Fibroblast of upper back skin (primary cell): ENCODE measurements at regions not wholly inside any gene's neighbourhood (a gene's known extent, or its start where the extent isn't known, plus 50 kb on each side); places are given as distances from the start of the nearest gene placed in this dataset.
"Not testable (repeated sequence)": the region's sequence is repeated elsewhere in the genome, so short reads cannot be mapped to it uniquely, and the experiment has no call there.

Experiments
- DNase-seq: peaks from one replicate; pipeline ENCODE4 v3.0.0-alpha.2; 2013

DNA sequence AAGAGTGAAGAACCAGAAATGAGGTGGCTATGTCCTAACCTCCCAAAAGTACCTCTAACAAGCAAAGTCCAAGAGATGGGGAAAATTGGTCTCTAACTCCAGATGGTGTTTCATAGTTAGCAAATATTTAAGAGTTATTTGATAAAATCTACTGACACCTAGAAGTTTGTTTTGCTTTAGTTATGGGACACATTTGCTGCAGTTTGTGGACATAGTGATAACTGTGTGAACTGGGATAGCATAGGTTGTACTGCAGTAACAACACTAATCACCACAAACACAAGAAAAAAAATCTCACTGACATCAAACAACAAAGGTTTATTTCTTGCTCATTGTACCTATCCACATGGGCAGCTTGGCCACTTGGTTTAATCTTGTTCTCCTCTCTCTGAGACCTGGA is 965.0 kb upstream of the SPRY2 start:
- no peak for DNase-seq

DNA sequence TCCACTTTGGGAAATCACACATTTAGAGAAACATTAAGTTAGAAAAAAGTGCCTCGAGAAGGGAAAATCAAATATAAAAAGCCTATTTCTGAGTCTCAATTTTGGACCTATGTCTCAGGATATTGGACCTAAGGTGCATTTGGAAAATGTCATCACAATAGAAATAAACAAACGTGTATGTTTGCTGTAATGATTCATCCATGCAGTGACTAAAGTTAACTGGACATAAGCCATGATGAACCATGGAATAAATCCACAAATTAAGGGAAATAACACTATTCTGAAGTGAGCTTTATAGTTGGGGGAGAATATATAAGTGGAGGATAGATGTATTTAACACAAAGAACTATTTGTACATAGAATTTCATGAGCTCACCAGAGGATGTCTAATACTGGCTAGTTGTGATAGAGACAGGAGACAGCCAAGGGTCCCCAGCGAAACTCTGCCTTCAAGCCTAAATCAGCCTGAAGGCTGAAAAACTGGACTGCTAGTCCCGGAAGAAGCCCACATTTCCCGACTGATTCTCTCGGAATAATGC is 963.3 kb upstream of the SPRY2 start:
- no peak for DNase-seq

DNA sequence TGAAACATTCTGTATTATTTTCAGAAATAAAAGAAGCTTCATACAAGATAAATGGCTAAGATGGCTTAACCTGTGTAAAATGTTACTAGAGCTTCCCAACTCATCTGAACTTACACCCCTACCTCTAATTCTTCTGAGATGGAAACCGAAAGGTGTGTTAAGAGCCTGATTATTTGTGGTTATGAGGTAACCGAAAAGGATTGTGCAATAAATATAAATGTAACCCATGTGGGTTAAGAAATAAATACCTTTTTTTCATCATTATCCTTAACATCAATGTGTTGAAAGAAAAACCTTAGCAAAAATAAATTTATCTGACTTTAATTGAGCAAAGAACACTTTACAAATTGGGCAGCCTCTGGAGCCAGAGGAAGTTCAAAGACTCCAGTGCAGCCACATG is 961.8 kb upstream of the SPRY2 start:
- DNase-seq, result no peak

DNA sequence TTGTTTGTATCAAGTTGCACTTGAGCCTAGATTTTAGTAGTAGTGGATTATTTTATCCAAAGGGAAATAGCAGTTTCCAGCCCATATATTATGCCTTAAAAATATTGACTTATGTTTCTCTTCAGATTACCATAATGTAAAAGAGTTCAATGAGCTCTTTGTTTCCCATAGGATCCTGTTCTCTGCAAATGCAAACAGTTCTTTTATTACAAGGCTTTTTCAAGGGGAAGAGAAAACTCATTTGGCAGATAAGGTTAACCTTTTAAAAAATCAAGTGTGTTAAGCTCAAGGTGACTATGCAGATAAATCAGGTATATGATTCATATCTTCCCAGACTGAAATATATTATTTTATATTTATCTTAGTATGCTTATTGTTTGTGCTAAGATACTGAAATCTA is 961.2 kb upstream of the SPRY2 start:
- no peak for DNase-seq

DNA sequence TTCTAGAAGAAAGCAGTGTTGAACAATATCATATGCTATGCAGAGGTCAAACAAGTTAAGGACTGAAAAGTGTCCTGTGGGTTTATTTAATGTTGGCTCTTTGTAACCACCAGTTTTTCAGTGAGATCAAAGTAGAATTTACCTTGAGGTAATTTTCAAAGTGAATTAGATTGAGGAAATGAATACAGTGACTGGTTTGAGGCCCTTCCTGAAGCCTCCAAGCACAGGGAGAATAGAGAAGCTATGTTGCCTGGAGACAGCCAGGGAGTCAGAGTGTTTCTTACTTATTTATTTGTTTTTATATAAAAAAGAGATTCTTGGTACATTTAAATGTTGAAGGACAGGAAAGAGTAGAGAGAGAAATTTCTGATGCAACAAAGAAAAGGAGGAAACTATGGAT is 954.3 kb upstream of the SPRY2 start:
- no peak for DNase-seq

DNA sequence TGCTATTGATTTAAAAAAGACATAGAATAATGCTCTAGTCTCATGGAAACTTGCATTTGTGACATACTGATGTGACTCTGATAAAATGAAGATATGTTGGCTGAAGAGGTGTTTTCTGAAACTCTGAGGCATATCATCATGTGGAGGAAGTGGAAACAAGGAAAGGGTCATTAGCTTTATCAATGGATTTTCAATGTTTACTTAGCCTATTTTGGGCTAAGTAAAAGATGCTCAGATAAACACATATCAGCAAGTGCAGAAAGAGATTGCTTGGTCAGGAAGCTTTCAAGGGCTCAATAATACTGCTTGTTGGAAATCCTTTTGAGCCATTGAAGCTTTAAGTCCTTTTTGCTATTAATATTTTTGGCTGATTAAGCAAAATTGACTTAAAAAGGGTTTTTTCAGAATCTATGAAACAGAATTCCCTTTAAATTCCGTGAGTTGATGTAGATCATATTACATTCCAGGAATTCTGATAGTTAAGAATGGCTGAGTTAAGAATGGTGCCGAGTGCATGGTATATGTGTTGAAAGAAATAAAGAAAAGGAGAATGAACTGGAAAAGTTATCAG is 952.8 kb upstream of the SPRY2 start:
- no peak for DNase-seq

DNA sequence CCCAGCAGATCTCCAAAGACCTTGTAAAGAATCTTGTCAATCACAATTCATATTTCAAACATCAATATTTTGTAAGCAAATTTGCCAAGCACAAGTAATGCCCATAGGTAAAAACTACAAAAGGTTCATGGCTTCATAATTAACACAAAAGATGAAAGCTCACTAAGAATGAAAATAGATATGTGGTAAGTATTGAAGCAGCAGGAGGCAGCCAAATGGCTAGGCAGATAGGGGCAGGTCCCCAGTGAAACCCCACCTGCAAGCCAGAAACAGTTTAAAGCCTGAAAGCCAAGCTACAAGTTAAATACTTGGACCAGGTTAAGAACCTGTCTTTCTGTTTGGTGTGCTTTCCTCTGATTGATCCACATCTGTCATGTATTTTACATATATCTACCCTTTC is 942.6 kb upstream of the SPRY2 start:
- DNase-seq, result no peak

DNA sequence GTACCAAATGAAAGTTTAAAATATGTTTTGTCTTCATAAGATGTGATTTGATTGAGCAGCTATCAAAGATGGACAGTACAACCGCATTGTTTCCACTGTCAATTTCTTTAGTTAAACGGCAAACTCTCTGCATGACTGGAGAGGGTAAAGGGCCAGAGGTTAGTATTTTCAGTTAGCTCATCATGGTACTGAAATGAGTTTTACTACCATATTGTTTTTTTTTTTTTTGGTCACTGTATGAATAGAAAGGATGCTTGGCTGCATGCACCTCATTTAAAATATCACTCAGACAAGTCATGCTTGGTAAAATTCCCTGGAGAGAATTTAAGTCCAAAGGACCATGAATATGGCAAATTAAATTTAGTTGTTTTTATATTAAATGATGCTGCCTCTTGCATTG is 942.1 kb upstream of the SPRY2 start:
- no peak for DNase-seq

DNA sequence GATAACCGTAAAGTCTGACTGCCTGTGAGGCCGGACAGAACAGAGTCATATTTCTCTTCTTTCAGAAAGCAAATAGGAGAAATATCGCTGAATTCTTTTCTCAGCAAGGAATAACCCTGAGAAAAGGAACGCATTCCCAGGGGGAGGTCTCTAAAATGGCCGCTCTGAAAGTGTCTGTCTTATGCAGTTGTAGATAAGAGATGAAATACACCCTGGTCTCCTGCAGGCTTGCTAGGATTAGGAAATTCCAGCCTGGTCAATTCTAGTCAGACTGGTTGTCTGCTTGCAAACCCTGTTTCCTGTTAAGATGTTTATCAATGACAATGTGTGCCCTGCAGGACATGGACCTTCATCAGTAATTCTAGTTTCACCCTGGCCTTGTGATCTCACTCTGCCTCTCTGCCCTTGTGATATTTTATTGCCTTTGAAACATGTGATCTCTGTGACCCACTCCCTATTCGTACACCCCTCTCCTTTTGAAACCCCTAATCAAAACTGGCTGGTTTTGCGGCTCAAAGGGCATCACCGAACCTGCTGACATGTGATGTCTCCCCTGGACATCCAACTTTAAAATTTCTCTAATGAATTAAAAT is 934.8 kb upstream of the SPRY2 start:
- DNase-seq, result no peak

DNA sequence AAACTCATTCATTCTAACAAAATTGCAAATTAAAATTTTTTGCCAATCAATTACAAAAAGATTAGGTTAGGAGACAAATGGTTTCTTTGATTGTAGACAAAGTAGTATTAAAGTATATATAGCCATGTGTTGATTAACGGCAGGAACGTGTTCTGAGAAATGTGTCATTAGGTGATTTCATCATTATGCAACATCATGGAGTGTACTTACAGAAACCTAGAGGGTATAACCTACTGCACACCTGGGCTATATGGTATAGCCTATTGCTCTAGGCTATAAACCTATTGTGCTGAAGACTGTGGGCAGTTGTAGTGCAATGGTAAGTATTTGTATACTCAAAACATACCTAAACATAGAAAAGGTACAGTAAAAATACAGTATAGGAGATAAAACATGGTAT is 906.8 kb upstream of the SPRY2 start:
- no peak for DNase-seq

DNA sequence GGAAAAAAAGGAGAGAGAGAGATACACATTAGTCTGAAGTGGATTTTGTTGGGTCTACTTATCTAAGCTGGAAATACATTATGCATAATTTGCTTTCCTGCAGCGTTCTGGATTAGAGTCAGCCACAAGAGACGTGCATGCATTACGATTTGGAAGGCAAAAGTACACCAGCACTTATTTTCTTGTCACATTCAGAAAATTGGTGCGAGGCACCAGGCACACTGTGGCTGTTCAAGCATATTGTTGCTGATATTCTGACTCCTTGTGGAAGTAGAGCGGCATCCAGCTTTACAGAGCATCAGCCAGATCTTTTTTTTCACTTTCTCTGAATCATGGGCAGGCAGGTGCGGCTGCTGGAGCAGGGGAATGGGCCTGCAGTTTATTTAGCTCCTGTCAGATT is 905.6 kb upstream of the SPRY2 start:
- no peak for DNase-seq

DNA sequence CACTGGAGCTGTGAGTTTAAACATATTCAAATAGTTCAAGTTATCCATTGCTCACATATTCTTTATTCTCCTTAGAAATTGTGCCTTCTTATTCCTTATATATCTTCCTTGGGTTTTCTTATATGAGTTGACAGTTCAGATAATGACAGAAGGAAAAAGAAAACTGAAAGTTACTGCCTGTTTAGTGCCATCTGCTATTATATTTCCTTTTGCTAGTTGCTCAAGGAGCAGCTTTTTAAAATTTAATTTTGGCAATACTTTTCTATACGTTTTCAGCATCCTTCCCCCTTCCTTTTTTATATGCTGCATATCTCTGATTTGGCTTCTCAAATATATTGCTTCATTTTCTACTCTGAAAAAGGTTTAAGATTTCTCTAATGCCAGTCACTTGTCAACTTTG is 903.1 kb upstream of the SPRY2 start:
- DNase-seq, result no peak

DNA sequence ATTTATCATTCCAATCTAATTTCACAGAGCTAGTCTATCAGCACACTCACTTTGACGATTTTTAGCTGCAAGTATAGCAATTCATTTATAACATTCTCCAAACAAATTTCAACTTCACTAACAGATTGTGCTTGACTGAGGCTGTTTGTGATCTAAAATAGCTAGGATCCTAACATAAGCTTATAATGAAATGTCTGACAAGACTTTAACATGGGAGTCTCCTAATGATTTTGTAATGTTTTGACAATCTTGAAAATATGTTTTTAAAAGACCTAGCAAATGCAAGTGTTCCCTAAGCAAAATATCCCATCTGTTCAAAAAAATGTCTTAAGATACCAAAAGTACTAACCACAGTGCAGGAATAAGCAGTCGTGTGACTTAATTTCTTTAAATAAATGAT is 889.5 kb upstream of the SPRY2 start:
- DNase-seq, result no peak

DNA sequence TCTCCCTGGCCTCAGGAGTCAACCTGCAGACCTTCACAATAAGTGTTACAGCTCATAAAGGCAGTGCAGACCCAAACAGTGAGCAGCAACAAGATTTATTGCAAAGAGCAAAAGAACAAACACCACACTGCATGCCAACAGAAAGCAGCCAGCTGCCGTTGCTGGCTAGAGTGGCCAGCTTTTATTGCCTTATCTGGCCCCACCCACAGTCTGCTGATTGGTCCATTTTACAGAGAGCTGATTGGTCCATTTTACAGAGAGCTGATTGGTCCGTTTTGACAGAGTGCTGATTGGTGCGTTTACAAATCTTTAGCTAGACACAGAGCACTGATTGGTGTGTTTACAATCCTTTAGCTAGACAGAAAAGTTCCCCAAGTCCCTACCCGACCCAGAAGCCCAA is 885.9 kb upstream of the SPRY2 start:
- DNase-seq, result not testable (repeated sequence)

DNA sequence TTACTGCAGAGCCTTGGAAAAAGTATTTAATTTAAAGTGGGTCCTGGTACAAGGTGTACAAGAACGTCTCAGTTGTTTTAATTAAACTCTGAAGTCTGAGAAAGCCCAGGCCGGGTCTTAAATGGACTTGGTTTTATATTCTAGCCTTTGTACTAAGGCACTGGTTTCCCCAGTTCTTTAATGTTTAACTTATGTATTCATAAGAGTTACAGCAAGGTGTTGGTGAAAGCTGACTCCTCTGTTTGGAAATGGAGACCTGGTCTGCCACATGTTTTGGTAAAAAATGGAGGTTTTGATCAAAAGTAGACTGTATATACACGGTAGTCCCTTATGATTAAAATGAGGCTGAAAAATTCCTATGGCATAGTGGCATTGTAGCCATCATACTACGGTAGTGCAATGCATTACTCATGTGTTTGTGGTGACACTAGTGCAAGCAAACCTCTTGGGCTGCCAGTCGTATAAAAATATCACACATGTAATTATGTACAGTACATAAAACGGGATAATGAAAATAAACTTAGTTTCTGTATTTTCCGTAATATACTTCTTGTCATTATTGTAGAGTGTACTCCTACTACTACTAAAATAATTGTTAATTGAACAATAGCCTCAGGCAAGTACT is 883.4 kb upstream of the SPRY2 start:
- no peak for DNase-seq

DNA sequence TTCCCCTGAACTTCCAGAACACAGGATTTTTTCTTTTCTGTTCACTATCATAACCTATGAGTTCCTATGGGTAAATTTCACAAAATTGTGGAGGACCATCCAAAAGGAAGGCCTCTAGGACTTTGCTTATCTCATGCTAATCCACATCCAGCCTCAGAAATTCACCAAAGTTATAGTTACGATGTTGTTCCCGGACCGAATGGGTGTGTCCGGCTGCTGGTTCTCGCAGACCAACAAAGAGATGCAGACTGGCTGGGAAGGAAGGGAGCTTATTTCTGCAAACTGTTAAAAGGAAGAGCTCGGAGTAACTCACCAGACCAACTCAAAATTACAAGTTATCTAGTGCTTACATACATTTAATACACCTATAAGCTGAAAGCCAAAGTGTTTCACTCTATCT is 882.9 kb upstream of the SPRY2 start:
- no peak for DNase-seq

DNA sequence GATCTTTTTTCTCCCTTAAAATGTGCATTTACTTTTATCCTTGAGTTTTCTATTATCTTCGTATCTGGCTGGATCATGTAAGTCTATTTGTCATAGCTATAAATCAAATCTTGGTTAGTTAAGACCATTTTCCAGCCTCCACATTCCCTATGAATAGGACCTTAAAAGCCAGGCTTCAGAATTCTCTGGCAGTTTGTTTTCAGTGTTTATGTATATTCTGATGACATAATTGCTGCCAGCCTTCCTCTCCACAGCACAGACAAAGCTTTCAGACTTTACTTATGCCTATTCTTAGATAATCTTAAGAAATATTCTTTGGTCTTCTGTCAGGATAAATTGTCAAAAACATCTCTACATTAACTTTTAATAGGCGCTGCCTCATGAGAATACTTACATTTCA is 870.8 kb upstream of the SPRY2 start:
- DNase-seq, result no peak

DNA sequence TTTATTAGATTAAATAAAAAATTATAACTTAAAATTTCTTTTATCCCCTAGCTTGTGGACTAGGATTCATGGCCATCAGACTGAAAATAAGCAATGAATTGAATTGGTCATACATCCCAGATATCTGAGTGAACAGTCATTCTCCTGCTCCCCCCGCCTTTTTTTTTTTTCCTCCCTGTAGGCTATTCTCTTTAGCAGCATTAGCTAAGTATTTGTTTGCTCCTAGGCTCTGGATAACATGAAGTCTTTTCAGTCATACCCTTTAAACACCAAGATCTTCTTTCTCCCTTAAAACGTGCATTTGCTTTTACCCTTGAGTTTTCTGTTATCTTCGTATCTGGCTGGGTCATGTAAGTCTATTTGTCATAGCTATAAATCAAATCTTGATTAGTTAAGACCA is 866.7 kb upstream of the SPRY2 start:
- DNase-seq, result no peak

DNA sequence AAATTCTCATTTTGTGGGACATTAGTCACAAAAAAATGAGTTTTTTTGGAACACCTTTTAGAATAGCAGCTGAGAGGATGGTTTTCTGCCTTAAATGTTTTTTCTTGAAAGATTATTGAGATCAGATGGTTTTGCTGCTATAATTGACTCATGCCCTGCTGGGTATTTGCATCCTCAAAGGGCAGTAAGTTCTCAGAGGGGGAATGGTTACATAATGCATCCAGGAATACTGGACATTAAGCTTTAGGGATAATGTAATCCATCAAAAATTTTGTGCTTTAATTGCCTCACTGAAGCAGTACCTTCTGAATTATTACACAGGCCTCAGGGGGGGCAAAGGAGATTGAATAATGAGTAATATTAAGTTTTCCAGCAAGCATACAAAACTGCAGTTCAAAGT is 866.3 kb upstream of the SPRY2 start:
- no peak for DNase-seq

DNA sequence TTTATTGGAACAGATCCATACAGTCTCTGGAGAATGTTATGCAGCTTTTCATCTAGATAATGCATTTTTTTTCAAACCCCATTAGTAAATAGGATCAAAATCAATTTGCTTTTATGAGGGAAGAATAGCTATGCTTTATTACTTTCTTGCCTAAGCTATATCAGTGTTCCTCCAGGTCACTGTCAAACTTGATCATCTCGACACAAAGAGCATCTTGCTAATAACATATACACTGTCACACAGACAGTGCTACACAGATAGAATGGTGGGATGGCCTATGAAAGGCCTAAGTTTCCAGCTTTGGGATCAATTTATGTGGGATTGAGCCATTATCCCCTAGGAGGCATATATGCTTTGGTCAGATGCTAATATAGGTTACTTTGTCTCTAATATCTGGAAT is 862.9 kb upstream of the SPRY2 start:
- no peak for DNase-seq

DNA sequence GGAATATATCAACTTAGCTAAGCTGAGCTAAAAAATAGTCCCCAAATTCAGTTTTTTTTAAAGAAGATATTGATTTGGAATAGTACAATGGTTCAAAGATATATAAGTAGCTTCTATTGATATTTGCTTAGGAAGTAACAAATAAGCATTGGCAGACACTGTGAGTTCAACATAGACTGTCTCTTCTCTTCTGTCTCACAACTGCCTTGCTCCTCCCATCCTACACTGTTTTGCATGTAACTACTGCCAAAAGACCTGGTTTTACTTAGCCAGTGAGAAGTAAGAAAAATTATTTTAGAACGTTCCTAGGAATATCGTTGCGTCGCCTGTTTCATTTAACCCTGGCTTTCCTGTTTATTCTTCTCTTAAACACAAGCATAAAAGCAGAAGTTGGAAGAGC is 859.0 kb upstream of the SPRY2 start:
- DNase-seq, result no peak

DNA sequence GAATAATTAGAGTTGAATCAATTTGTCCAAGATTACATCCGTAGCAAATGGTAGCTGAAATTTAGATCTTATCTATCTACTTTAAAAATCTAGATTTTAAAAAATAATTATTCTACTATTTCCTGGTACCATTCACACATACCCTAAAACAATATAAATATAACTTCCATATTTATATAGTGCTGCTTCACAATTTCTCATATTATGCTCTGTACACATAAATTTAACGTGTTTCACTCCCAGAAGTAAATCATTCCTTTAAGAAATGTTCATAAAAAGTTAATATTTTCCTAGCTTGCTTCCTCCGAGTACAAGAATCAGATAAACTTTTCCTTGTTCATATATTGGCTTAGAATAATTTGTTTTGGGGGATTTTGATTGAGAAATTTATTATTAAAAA is 857.0 kb upstream of the SPRY2 start:
- no peak for DNase-seq

DNA sequence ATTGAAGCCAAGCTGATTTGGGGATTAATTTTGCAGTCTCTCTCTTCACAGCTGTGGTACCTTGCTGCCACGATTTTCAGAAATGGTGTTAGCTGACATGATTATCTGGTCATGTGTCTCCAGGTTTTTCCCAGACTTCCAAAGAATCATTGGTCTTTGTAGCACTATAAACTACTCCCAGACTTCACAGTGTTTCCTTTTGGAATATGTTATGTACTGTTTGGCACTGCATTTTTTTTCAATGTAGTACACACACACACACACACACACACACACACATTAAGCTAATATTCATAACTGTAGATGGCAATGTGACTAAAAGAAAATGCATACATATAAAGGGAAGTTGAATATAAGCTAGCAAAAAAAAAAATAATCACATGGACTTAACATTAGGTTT is 856.6 kb upstream of the SPRY2 start:
- DNase-seq, result no peak

DNA sequence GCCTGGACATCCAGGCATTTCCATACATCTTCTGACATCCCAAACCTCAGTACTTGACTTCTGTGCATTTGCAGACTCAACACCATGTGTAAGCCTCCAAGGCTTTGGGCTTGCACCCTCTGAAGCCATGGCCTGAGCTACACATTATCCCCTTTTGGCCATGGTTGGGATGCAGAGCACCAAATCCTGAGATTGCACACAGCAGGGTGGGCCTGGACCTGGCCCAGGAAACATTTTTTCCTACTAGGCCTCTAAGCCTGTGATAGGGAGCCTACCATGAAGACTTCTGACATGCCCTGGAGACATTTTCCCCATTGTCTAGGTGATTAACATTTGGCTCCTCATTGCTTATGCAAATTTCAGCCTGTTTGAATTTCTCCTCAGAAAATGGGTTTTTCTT is 853.4 kb upstream of the SPRY2 start:
- no peak for DNase-seq
